Neural cell (in vitro differentiated cells): ENCODE measurements at regions not wholly inside any gene's neighbourhood (a gene's known extent, or its start where the extent isn't known, plus 50 kb on each side); places are given as distances from the start of the nearest gene placed in this dataset.

Experiments
- CTCF ChIP-seq: fragments of 450-650 bp; IDR thresholded peaks from 2 replicates; pipeline ENCODE4 v1.5.1; 2014; ENCODE audit warnings: antibody characterized with exemption, mild to moderate bottlenecking, moderate library complexity; ENCODE audit not compliant: poor library complexity, severe bottlenecking
- EP300 ChIP-seq: fragments of 450-650 bp; conservative IDR thresholded peaks from 2 replicates; pipeline ENCODE4 v1.6.1; 2014; ENCODE audit warnings: antibody characterized with exemption, mild to moderate bottlenecking, moderate library complexity; ENCODE audit not compliant: poor library complexity, severe bottlenecking
- RAD21 ChIP-seq: fragments of 450-650 bp; conservative IDR thresholded peaks from 2 replicates; pipeline ENCODE4 v1.6.1; 2014; ENCODE audit warnings: antibody characterized with exemption, mild to moderate bottlenecking, moderate library complexity

- TF ChIP-seq CTCF (no peak), RAD21 (no peak), EP300 (no peak)
These were observed 162.5 kb upstream of the OLIG3 start for GRCh38 chr6:137656735-137657134.
